GM12872 (cell line): ENCODE measurements at regions not wholly inside any gene's neighbourhood (a gene's known extent, or its start where the extent isn't known, plus 50 kb on each side); places are given as distances from the start of the nearest gene placed in this dataset.

Source experiments
- CTCF ChIP-seq: IDR thresholded peaks from 3 replicates; pipeline ENCODE4 v1.5.1; 2011; ENCODE audit warnings: low read depth, mild to moderate bottlenecking, low read length, moderate library complexity; ENCODE audit not compliant: insufficient read depth

DNA sequence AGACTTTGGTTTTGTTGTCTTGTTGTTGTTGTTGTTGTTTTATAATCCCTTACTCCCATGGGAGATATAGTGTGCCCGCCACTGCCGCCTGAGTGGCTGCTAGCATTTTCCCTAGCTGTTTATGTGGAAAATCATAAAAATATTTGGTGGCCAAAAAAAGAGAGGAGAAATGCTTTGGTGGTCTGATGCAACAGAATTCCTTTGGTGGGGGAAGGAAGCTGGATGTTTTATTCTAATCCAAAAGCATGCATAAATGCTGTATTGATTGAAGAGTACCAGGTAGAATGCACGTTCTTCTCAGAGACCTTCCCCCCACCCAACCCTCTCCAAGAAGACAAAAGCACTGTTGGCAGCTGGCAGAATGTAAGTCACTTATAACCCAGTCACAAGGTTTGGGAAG is 93.2 kb downstream of the C17orf67 start:
- no peak for TF ChIP-seq CTCF
